ENCODE measurements at regions not wholly inside any gene's neighbourhood (a gene's known extent, or its start where the extent isn't known, plus 50 kb on each side); places are given as distances from the start of the nearest gene placed in this dataset.

DNA sequence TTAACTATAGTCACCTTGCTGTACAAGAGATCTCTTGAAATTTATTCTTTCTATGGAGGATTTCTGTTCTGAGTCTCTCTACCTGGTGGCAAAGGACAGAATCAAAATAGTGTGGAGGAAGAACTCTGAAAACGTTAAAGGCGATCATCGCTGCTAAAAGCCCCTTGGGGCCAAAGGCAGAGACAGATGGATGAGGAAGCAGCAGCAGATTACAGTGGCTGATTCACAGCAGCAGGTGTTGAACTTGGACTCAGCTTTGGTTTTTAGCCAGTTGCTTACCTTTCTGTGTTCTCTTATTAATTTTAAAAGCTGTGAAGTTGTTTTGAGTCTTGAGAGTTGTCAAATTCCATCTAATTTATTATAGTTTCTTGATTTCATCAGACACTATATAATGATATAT, 956.1 kb upstream of the GOT2 start:
- H3K79me2 ChIP-seq (ENCODE audit: insufficient read depth, low read length) = no peaks in the 10 kb centered on the region
- H3K27ac ChIP-seq (ENCODE audit: low read depth, low read length) = no peak overlapping the region
- no peaks in the 10 kb centered on the region for H4K20me1 ChIP-seq (ENCODE audit: insufficient read depth, low read length)
- no peaks in the 10 kb centered on the region for H3K36me3 ChIP-seq (ENCODE audit: insufficient read depth, low read length)
- DNase-seq (ENCODE audit: insufficient read length, low spot score, missing footprints) = no peak
- H3K4me1 ChIP-seq (ENCODE audit: insufficient read depth, low read length) = no peaks in the 10 kb centered on the region
- TF ChIP-seq, protein P1, sequence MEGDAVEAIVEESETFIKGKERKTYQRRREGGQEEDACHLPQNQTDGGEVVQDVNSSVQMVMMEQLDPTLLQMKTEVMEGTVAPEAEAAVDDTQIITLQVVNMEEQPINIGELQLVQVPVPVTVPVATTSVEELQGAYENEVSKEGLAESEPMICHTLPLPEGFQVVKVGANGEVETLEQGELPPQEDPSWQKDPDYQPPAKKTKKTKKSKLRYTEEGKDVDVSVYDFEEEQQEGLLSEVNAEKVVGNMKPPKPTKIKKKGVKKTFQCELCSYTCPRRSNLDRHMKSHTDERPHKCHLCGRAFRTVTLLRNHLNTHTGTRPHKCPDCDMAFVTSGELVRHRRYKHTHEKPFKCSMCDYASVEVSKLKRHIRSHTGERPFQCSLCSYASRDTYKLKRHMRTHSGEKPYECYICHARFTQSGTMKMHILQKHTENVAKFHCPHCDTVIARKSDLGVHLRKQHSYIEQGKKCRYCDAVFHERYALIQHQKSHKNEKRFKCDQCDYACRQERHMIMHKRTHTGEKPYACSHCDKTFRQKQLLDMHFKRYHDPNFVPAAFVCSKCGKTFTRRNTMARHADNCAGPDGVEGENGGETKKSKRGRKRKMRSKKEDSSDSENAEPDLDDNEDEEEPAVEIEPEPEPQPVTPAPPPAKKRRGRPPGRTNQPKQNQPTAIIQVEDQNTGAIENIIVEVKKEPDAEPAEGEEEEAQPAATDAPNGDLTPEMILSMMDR (IDR thresholded peaks at IDR 0.05; ENCODE audit: extremely low read depth, low read depth, low read length) = no peak
- H3K4me2 ChIP-seq (ENCODE audit: insufficient read depth, low read length) = no peak overlapping the region
- H2AFZ ChIP-seq (ENCODE audit: low read length) = no peak overlapping the region
- no peaks in the 10 kb centered on the region for H3K9me3 ChIP-seq (ENCODE audit: low read depth, low read length)
- H3K4me3 ChIP-seq (ENCODE audit: insufficient read depth, low read length) = no peak overlapping the region
- no peaks in the 10 kb centered on the region for H3K27me3 ChIP-seq (ENCODE audit: insufficient read depth, low read length)

DNA sequence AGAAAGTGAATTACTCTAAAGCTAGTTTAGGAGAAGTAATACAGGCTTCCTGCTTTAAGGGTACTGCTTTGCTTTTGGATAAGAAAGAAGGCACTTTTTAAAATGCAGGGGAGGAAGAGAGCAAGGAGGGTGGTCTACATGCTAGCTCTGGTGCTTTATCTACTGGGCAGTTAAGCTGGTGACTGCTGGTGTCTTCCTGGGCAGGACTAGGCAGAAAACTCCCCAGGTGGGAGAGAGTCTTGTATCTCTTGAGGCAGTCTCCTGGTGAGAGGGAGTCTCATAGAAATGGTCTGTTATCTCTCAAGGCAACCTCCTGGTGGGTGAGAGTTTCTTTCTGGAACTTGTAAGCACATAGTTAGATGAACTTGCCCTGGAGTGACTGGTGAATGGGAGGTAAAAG, 953.9 kb upstream of the GOT2 start:
- no peaks in the 10 kb centered on the region for H3K36me3 ChIP-seq (ENCODE audit: insufficient read depth, low read length)
- no peak overlapping the region for H3K4me2 ChIP-seq (ENCODE audit: insufficient read depth, low read length)
- no peaks in the 10 kb centered on the region for H3K27me3 ChIP-seq (ENCODE audit: insufficient read depth, low read length)
- H3K9me3 ChIP-seq (ENCODE audit: low read depth, low read length) = no peaks in the 10 kb centered on the region
- peaks cover 9% of the 10 kb centered on the region for H3K4me1 ChIP-seq (ENCODE audit: insufficient read depth, low read length)
- TF ChIP-seq, protein P1 (IDR thresholded peaks at IDR 0.05; ENCODE audit: extremely low read depth, low read depth, low read length) = no peak
- H4K20me1 ChIP-seq (ENCODE audit: insufficient read depth, low read length) = no peaks in the 10 kb centered on the region
- H3K27ac ChIP-seq (ENCODE audit: low read depth, low read length) = no peak overlapping the region
- no peak for DNase-seq (ENCODE audit: insufficient read length, low spot score, missing footprints)
- no peak overlapping the region for H2AFZ ChIP-seq (ENCODE audit: low read length)
- no peaks in the 10 kb centered on the region for H3K79me2 ChIP-seq (ENCODE audit: insufficient read depth, low read length)
- no peak overlapping the region for H3K4me3 ChIP-seq (ENCODE audit: insufficient read depth, low read length)

DNA sequence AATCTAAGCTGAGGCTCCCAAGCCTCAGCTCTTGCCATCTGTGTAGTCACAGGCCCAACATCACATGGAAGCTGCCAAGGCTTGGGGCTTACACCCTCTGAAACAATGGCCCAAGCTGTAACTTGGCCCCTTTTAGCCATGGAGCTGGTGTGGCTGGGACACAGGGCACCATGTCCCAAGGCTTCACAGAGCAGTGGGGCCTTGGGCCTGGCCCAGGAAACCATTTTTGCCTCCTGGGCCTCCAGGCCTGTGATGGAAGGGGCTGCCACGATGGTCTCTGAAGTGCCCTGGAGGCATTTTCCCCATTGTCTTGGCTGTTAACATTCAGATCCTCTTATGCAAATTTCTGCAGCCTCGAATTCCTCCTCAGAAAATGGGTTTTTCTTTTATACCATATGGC, 952.3 kb upstream of the GOT2 start:
- Histone ChIP-seq H4K20me1 (ENCODE audit: insufficient read depth, low read length) (no peaks in the 10 kb centered on the region), H3K4me1 (ENCODE audit: insufficient read depth, low read length) (peaks cover 9% of the 10 kb centered on the region), H3K27me3 (ENCODE audit: insufficient read depth, low read length) (no peaks in the 10 kb centered on the region), H3K9me3 (ENCODE audit: low read depth, low read length) (no peaks in the 10 kb centered on the region), H3K79me2 (ENCODE audit: insufficient read depth, low read length) (no peaks in the 10 kb centered on the region), H3K36me3 (ENCODE audit: insufficient read depth, low read length) (no peaks in the 10 kb centered on the region), H3K4me2 (ENCODE audit: insufficient read depth, low read length) (no peak overlapping the region), H3K27ac (ENCODE audit: low read depth, low read length) (no peak overlapping the region), H3K4me3 (ENCODE audit: insufficient read depth, low read length) (no peak overlapping the region), H2AFZ (ENCODE audit: low read length) (no peak overlapping the region)
- TF ChIP-seq, protein P1 (IDR thresholded peaks at IDR 0.05; ENCODE audit: extremely low read depth, low read depth, low read length) = no peak
- no peak for DNase-seq (ENCODE audit: insufficient read length, low spot score, missing footprints)

DNA sequence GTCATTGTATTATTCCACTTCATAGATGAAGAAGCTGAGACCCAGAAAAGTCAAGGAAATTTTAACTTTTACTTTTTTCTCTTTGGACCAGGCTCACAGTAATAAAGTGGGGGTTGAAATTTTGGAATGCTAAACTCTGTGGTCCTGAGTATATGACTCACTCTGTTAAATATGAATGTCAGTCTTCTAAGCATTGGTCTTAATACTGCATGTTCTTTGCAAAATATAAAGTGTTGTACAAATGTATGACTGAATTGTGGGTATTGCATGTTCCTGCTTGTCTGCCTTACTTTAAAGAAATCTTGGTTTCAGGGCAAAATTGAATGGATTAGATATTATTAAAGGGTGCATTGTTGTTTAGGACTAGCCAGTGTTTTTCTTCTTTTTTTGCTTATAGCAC, 950.8 kb upstream of the GOT2 start:
- Histone ChIP-seq H3K27ac (ENCODE audit: low read depth, low read length) (no peak overlapping the region), H3K4me1 (ENCODE audit: insufficient read depth, low read length) (peaks cover 9% of the 10 kb centered on the region), H2AFZ (ENCODE audit: low read length) (no peak overlapping the region), H4K20me1 (ENCODE audit: insufficient read depth, low read length) (no peaks in the 10 kb centered on the region), H3K9me3 (ENCODE audit: low read depth, low read length) (no peaks in the 10 kb centered on the region), H3K27me3 (ENCODE audit: insufficient read depth, low read length) (no peaks in the 10 kb centered on the region), H3K4me3 (ENCODE audit: insufficient read depth, low read length) (no peak overlapping the region), H3K36me3 (ENCODE audit: insufficient read depth, low read length) (no peaks in the 10 kb centered on the region), H3K4me2 (ENCODE audit: insufficient read depth, low read length) (peak overlapping the region; percentile 17), H3K79me2 (ENCODE audit: insufficient read depth, low read length) (no peaks in the 10 kb centered on the region)
- peak; percentile 37 for DNase-seq (ENCODE audit: insufficient read length, low spot score, missing footprints)
- TF ChIP-seq, protein P1 (IDR thresholded peaks at IDR 0.05; ENCODE audit: extremely low read depth, low read depth, low read length) = no peak
